Panc1 (cell line): ENCODE measurements at regions not wholly inside any gene's neighbourhood (a gene's known extent, or its start where the extent isn't known, plus 50 kb on each side); places are given as distances from the start of the nearest gene placed in this dataset.

Source experiments
- ATAC-seq: fragments of 200-7000 bp; cut with Tn5 transposase; 2 replicates; pipeline ENCODE4 v1.9.1; 2020; ENCODE audit warnings: mild to moderate bottlenecking, moderate library complexity
- BruUV-seq: library from RNA; stranded (reverse); fragments of 400-500 nt; replicated peaks from 2 replicates; lab custom pipeline; 2021; lab: Mats Ljungman, UMichigan
- CTCF ChIA-PET: fragments of 300-600 bp; sonication (Branson Sonifier 250); formaldehyde crosslinking; loops from one replicate; lab custom pipeline; 2022; ENCODE audit warnings: antibody characterized with exemption; lab: Charles Lee
- POLR2A ChIA-PET: fragments of 300-600 bp; sonication (Branson Sonifier 250); formaldehyde crosslinking; loops from one replicate; lab custom pipeline; 2022; ENCODE audit warnings: antibody characterized with exemption; lab: Charles Lee
- DNase-seq: peaks from one replicate; pipeline ENCODE4 v3.0.0-alpha.2; 2010; ENCODE audit warnings: low read depth, low spot score
- H3K27ac ChIP-seq: 2 replicates; pipeline ENCODE4 v1.5.1; 2011; ENCODE audit warnings: mild to moderate bottlenecking, low read length, inconsistent platforms
- H3K27me3 ChIP-seq: fragments of 200-500 bp; sonication (Bioruptor generic); 2 replicates; pipeline ENCODE4 v1.6.0; 2014; ENCODE audit warnings: low read length, inconsistent platforms; ENCODE audit not compliant: control insufficient read depth, insufficient read depth
- H3K36me3 ChIP-seq: fragments of 200-500 bp; sonication (Bioruptor generic); 2 replicates; pipeline ENCODE4 v1.5.1; 2014; ENCODE audit warnings: inconsistent platforms, mild to moderate bottlenecking, low read length, moderate library complexity; ENCODE audit not compliant: control insufficient read depth, insufficient read depth
- H3K4me1 ChIP-seq: 2 replicates; pipeline ENCODE4 v1.5.1; 2011; ENCODE audit warnings: inconsistent platforms, mild to moderate bottlenecking, low read length, moderate library complexity; ENCODE audit not compliant: control insufficient read depth, insufficient read depth
- H3K4me3 ChIP-seq, 2 experiments: 2 replicates each; pipeline ENCODE4 v1.5.1; 2011 to 2012; ENCODE audit warnings: low read depth in 2 of 2, low read length in 2 of 2, mild to moderate bottlenecking in 2 of 2, inconsistent platforms in 1 of 2, moderate library complexity in 1 of 2
- H3K9me3 ChIP-seq: fragments of 200-500 bp; sonication (Bioruptor generic); 2 replicates; pipeline ENCODE4 v1.5.1; 2014; ENCODE audit warnings: low read depth, mild to moderate bottlenecking, inconsistent platforms, low read length, moderate library complexity; ENCODE audit not compliant: control insufficient read depth, insufficient read depth
- POLR2AphosphoS5 ChIP-seq: IDR thresholded peaks from 2 replicates; pipeline ENCODE4 v1.6.1; 2012; ENCODE audit warnings: mild to moderate bottlenecking, low read depth, low read length, moderate library complexity
- SIN3A ChIP-seq: IDR thresholded peaks from 2 replicates; pipeline ENCODE4 v1.6.1; 2012; ENCODE audit warnings: low read depth, mild to moderate bottlenecking, low read length, moderate library complexity, borderline replicate concordance; ENCODE audit not compliant: insufficient read depth
- TCF7L2 ChIP-seq: IDR thresholded peaks from 2 replicates; pipeline ENCODE4 v1.6.1; 2011; ENCODE audit warnings: mild to moderate bottlenecking, low read depth, low read length, inconsistent platforms
- in situ Hi-C: cut with HindIII; loops from 2 replicates; pipeline ENCODE4 v1.10.0; 2016; ENCODE audit warnings: low sequenced_read_pairs, low pct_unique_long_range_greater_than_20kb
- intact Hi-C: fragments of 100-400 bp; cut with micrococcal nuclease; formaldehyde crosslinking; loops from one replicate; pipeline ENCODE4 v1.10.0; 2022; ENCODE audit not compliant: unreplicated experiment
- TF ChIP-seq, protein P1 (sequence below), 2 experiments: IDR thresholded peaks; 2 replicates each; pipeline ENCODE4 v1.6.1; 2011 to 2012; ENCODE audit warnings: low read depth in 2 of 2, control low read depth in 1 of 2, low read length in 1 of 2, mild to moderate bottlenecking in 1 of 2, moderate library complexity in 1 of 2; ENCODE audit not compliant: insufficient read depth in 1 of 2
- TF ChIP-seq, protein P2 (sequence below): fragments of 450-650 bp; IDR thresholded peaks from 2 replicates; pipeline ENCODE4 v1.5.1; 2017; ENCODE audit warnings: mild to moderate bottlenecking

DNA sequence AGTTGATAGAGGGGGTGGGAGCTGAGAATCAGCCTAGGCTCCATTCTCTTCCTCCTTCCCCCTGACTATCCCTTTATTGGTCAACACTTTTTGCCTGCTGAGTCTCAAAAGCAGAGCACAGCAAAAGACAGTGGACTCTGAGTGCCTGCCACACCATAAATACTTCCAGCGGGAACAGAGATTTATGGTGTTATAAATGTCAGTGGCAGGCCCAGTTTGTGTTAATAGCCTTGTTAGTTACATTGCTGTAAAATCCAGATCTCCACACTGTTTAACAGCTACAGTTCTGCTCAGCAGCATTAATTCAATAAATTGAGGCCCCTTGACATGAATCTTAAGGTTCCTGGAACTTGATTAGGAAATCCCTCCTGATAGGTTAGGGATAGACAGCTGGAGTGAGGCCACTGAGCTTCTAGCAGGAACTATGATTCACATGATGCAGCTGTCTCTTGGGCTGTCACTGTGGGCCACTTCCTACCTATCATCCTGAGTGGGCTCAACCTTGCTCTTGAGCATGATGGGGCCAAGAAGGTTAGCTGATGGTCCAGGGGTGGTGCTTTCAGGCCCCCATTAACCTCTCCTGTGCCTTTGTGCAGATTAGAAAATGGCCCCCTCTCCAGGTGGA is 295.2 kb upstream of the SRRM4 start:
- ChIA-PET POLR2A (no interaction called here), CTCF (no interaction called here)
- Histone ChIP-seq H3K27ac (no peak overlapping the region), H3K36me3 (no peaks in the 10 kb centered on the region), H3K4me1 (no peaks in the 10 kb centered on the region), H3K27me3 (no peaks in the 10 kb centered on the region), H3K9me3 (no peaks in the 10 kb centered on the region), H3K4me3 (no peak overlapping the region)
- in situ Hi-C loops: no loop called here
- intact Hi-C loops: no loop called here
- DNase-seq (no peak), ATAC-seq (no peak)
- no peak for TF ChIP-seq SIN3A
- TF ChIP-seq, protein P1, sequence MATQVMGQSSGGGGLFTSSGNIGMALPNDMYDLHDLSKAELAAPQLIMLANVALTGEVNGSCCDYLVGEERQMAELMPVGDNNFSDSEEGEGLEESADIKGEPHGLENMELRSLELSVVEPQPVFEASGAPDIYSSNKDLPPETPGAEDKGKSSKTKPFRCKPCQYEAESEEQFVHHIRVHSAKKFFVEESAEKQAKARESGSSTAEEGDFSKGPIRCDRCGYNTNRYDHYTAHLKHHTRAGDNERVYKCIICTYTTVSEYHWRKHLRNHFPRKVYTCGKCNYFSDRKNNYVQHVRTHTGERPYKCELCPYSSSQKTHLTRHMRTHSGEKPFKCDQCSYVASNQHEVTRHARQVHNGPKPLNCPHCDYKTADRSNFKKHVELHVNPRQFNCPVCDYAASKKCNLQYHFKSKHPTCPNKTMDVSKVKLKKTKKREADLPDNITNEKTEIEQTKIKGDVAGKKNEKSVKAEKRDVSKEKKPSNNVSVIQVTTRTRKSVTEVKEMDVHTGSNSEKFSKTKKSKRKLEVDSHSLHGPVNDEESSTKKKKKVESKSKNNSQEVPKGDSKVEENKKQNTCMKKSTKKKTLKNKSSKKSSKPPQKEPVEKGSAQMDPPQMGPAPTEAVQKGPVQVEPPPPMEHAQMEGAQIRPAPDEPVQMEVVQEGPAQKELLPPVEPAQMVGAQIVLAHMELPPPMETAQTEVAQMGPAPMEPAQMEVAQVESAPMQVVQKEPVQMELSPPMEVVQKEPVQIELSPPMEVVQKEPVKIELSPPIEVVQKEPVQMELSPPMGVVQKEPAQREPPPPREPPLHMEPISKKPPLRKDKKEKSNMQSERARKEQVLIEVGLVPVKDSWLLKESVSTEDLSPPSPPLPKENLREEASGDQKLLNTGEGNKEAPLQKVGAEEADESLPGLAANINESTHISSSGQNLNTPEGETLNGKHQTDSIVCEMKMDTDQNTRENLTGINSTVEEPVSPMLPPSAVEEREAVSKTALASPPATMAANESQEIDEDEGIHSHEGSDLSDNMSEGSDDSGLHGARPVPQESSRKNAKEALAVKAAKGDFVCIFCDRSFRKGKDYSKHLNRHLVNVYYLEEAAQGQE (IDR thresholded peaks at IDR 0.05; ENCODE audit: insufficient read depth in 1 of 2, low read depth in 2 of 2, low read length in 1 of 2): no peak
- TF ChIP-seq POLR2AphosphoS5: no peak
- TF ChIP-seq, protein P2, sequence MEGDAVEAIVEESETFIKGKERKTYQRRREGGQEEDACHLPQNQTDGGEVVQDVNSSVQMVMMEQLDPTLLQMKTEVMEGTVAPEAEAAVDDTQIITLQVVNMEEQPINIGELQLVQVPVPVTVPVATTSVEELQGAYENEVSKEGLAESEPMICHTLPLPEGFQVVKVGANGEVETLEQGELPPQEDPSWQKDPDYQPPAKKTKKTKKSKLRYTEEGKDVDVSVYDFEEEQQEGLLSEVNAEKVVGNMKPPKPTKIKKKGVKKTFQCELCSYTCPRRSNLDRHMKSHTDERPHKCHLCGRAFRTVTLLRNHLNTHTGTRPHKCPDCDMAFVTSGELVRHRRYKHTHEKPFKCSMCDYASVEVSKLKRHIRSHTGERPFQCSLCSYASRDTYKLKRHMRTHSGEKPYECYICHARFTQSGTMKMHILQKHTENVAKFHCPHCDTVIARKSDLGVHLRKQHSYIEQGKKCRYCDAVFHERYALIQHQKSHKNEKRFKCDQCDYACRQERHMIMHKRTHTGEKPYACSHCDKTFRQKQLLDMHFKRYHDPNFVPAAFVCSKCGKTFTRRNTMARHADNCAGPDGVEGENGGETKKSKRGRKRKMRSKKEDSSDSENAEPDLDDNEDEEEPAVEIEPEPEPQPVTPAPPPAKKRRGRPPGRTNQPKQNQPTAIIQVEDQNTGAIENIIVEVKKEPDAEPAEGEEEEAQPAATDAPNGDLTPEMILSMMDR: no peak
- TF ChIP-seq TCF7L2: no peak
- BruUV-seq: no TSS peak

DNA sequence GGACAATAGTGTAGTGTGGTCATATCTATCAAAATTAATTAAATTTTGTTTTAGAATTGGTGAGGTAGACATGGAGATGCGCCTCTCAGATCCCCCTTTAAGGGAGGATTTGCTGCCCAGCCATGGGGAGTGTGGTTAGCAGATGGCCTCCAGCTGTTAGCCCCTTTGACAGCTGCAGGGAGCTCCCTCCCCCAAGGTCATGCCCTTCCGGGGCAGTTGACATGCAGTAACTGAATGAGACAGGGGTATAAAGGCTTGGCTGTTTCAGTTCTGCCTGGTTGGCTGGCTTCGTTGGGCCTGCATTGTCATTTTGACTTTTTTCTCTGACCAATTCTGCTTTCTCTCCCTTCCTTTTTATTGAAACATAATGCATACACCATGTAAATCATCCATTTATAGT is 291.5 kb upstream of the SRRM4 start:
- CTCF ChIA-PET: no interaction called here

More for the DNA sequence above, 291.5 kb upstream of the SRRM4 start:
- ATAC-seq (no peak), DNase-seq (no peak)
- no TSS peak for BruUV-seq
- Histone ChIP-seq H3K9me3 (no peaks in the 10 kb centered on the region), H3K36me3 (no peaks in the 10 kb centered on the region), H3K27me3 (no peaks in the 10 kb centered on the region), H3K4me3 (no peak overlapping the region), H3K4me1 (no peaks in the 10 kb centered on the region), H3K27ac (no peak overlapping the region)
- TF ChIP-seq, protein P1 (IDR thresholded peaks at IDR 0.05; ENCODE audit: insufficient read depth in 1 of 2, low read depth in 2 of 2, low read length in 1 of 2): no peak
- in situ Hi-C loops (no loop called here), intact Hi-C loops (no loop called here)
- POLR2A ChIA-PET: no interaction called here
